ENCODE measurements at regions not wholly inside any gene's neighbourhood (a gene's known extent, or its start where the extent isn't known, plus 50 kb on each side); places are given as distances from the start of the nearest gene placed in this dataset.

- no peak for TF ChIP-seq POLR2AphosphoS5 (IDR thresholded peaks at IDR 0.05; ENCODE audit: borderline replicate concordance, low read depth, low read length)
- TF ChIP-seq EZH2 (IDR thresholded peaks at IDR 0.05), result no peak
- no peak for TF ChIP-seq FOXP2 (optimal IDR thresholded peaks at IDR 0.05; ENCODE audit: control extremely low read depth, extremely low read length, insufficient read depth)
Observed at GRCh38 chr4:135464311-135464710, 1262.7 kb upstream of the PABPC4L start.

Data from SK-N-MC (cell line).